Esophagus mucosa (tissue), 1 donor: ENCODE measurements at regions not wholly inside any gene's neighbourhood (a gene's known extent, or its start where the extent isn't known, plus 50 kb on each side); places are given as distances from the start of the nearest gene placed in this dataset.

Source experiments
- ATAC-seq: fragments of 200-7000 bp; cut with Tn5 transposase; one replicate; pipeline ENCODE4 v1.9.1; 2020
- donor health status: DM: yes; HTN: yes; CAD: no.

GRCh38 chr5:17433406-17433805 is 64.6 kb upstream of the TAF11L2 start:
- no peak for ATAC-seq

- no peak for ATAC-seq
These were observed 63.0 kb upstream of the TAF11L2 start for GRCh38 chr5:17434982-17435381.

GRCh38 chr5:17436350-17436749 is 61.7 kb upstream of the TAF11L2 start:
- ATAC-seq: no peak

- ATAC-seq: no peak
These were observed 61.2 kb upstream of the TAF11L2 start for GRCh38 chr5:17436761-17437221.

GRCh38 chr5:17438027-17438426 is 60.0 kb upstream of the TAF11L2 start:
- no peak for ATAC-seq

GRCh38 chr5:17439956-17440355 is 58.1 kb upstream of the TAF11L2 start:
- ATAC-seq: no peak

- ATAC-seq: no peak
These were observed 57.3 kb upstream of the TAF11L2 start for GRCh38 chr5:17440766-17441165.

- ATAC-seq: no peak
These were observed 56.7 kb upstream of the TAF11L2 start for GRCh38 chr5:17441351-17441750.

GRCh38 chr5:17443333-17444130 is 54.5 kb upstream of the TAF11L2 start:
- ATAC-seq: no peak

- ATAC-seq: no peak
These were observed 53.5 kb upstream of the TAF11L2 start for GRCh38 chr5:17444496-17444895.

- no peak for ATAC-seq
These were observed 52.8 kb upstream of the TAF11L2 start for GRCh38 chr5:17445185-17445584.
